ENCODE measurements at regions not wholly inside any gene's neighbourhood (a gene's known extent, or its start where the extent isn't known, plus 50 kb on each side); places are given as distances from the start of the nearest gene placed in this dataset.

DNA sequence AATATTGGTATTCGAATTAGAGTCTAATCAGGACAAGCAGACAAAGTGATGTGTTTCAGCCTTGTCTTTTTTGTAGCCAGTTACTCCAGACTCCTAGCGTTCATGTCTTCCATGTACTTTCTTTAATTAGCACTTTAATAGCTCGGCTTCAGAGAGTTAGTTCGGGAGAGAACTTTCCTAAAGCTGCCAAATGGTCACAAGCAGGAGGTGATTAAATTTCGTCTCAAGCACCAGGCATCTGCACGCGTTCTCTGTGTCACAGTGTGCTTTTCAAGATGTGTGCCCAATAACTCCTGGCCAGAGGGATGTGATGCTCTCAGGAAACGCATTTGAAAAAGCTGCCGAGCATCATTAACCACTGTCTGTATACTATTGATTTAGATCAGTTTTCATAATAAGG, 790.8 kb downstream of the SOCS6 start:
- TF ChIP-seq, protein P1, sequence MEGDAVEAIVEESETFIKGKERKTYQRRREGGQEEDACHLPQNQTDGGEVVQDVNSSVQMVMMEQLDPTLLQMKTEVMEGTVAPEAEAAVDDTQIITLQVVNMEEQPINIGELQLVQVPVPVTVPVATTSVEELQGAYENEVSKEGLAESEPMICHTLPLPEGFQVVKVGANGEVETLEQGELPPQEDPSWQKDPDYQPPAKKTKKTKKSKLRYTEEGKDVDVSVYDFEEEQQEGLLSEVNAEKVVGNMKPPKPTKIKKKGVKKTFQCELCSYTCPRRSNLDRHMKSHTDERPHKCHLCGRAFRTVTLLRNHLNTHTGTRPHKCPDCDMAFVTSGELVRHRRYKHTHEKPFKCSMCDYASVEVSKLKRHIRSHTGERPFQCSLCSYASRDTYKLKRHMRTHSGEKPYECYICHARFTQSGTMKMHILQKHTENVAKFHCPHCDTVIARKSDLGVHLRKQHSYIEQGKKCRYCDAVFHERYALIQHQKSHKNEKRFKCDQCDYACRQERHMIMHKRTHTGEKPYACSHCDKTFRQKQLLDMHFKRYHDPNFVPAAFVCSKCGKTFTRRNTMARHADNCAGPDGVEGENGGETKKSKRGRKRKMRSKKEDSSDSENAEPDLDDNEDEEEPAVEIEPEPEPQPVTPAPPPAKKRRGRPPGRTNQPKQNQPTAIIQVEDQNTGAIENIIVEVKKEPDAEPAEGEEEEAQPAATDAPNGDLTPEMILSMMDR (conservative IDR thresholded peaks at IDR 0.05) = no peak
- Mint-ChIP-seq H3K27me3 (peaks cover 3% of the 10 kb centered on the region), H3K4me3 (no peak overlapping the region), H3K36me3 (no peaks in the 10 kb centered on the region), H3K4me1 (ENCODE audit: unreplicated experiment) (no peaks in the 10 kb centered on the region), H3K9me3 (no peaks in the 10 kb centered on the region), H3K27ac (no peak overlapping the region)
- no peak for DNase-seq (ENCODE audit: extremely low spot score, unreplicated experiment)

DNA sequence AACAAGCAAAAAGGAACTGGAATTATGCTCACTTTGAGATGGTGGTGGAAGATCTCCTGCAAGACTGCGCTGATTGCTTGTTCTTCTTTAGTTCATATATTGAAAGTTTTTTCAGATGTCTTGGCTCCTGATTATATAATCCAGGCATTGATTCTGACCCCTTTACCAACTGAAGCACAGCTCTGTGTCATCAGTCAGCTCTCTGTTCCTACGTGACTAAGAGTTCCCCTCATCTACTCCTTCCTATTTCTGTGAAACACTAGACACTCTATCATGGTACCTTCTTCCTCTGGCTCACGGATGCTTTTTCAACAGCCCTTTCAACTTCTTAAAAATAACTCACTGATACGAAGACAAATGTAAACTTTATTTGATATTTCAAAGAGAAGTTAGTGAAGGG, 788.6 kb downstream of the SOCS6 start:
- Mint-ChIP-seq H3K36me3 (no peaks in the 10 kb centered on the region), H3K9me3 (no peaks in the 10 kb centered on the region), H3K27me3 (peaks cover 3% of the 10 kb centered on the region), H3K4me3 (no peak overlapping the region), H3K27ac (no peak overlapping the region), H3K4me1 (ENCODE audit: unreplicated experiment) (no peaks in the 10 kb centered on the region)
- DNase-seq (ENCODE audit: extremely low spot score, unreplicated experiment) = no peak
- TF ChIP-seq, protein P1 (conservative IDR thresholded peaks at IDR 0.05) = no peak

DNA sequence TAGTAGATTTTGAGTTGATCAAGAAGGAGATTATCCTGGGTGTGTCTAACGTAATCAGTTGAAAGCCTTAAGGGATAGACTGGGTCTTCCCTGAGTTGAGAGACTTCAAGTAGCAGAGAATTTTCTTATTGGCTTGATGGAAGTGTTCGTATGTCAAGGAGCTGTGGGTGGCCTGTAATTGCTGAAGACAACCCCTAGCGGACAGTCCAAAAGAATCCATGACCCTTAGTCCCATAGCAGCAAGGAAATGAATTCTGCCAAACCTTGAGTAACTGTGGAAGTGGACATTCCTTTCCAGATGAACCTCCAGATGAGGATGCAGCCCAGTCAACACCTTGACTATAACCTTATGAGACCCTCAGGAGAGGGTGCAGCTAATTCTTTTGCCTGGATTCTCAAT, 786.3 kb downstream of the SOCS6 start:
- Mint-ChIP-seq H3K36me3 (no peaks in the 10 kb centered on the region), H3K27ac (no peak overlapping the region), H3K4me3 (no peak overlapping the region), H3K9me3 (no peaks in the 10 kb centered on the region), H3K4me1 (ENCODE audit: unreplicated experiment) (no peaks in the 10 kb centered on the region), H3K27me3 (peaks cover 3% of the 10 kb centered on the region)
- TF ChIP-seq, protein P1 (conservative IDR thresholded peaks at IDR 0.05) = no peak
- no peak for DNase-seq (ENCODE audit: extremely low spot score, unreplicated experiment)

DNA sequence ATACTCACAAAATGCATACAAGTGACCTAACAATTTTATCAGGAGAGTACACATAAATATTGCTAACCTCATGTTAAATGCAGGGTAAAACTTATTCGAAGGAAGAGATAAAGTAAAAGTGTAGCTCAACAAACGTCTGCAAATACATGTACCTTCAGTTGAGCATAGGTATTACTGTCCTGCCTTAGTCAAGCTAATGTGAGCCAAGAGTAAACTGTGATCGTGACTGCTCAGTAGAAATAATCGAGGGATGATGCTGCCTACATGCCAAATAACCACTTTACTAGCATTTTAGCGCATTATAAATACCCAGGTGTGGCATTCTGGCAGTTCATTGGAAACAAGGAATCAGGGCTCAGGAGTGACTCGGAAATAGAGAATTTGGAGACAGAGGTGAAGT, 779.5 kb downstream of the SOCS6 start:
- no peak for DNase-seq (ENCODE audit: extremely low spot score, unreplicated experiment)
- Mint-ChIP-seq H3K4me1 (ENCODE audit: unreplicated experiment) (no peaks in the 10 kb centered on the region), H3K4me3 (no peak overlapping the region), H3K27me3 (no peaks in the 10 kb centered on the region), H3K27ac (no peak overlapping the region), H3K36me3 (no peaks in the 10 kb centered on the region), H3K9me3 (no peaks in the 10 kb centered on the region)
- TF ChIP-seq, protein P1 (conservative IDR thresholded peaks at IDR 0.05) = no peak

- no peaks in the 10 kb centered on the region for H3K9me3 Mint-ChIP-seq
These were observed 761.0 kb downstream of the SOCS6 start for GRCh38 chr18:71049893-71050292.

More at GRCh38 chr18:71049893-71050292, 761.0 kb downstream of the SOCS6 start:
- H3K27me3 Mint-ChIP-seq = no peaks in the 10 kb centered on the region
- H3K36me3 Mint-ChIP-seq = no peaks in the 10 kb centered on the region
- no peaks in the 10 kb centered on the region for H3K4me1 Mint-ChIP-seq (ENCODE audit: unreplicated experiment)
- H3K4me3 Mint-ChIP-seq = no peak overlapping the region
- DNase-seq (ENCODE audit: extremely low spot score, unreplicated experiment) = no peak
- TF ChIP-seq, protein P1 (conservative IDR thresholded peaks at IDR 0.05) = no peak
- H3K27ac Mint-ChIP-seq = no peak overlapping the region

Measured in type B pancreatic cell (in vitro differentiated cells).